Stimulated activated naive B cell treated with anti-CD40 and anti-IgM and Interleukin-4, amounts not matched to agents 10 μg/mL and 1 μg/mL and 100 μg/mL, for 72 hours (primary cell): ENCODE measurements at regions not wholly inside any gene's neighbourhood (a gene's known extent, or its start where the extent isn't known, plus 50 kb on each side); places are given as distances from the start of the nearest gene placed in this dataset.

Experiments
- ATAC-seq, 2 donors: fragments of 150-1000 bp; cut with Tn5 transposase; replicated peaks; 2 replicates each; pipeline ENCODE4 v1.10.0; 2021; ENCODE audit warnings: moderate library complexity in 1 of 2
- DNase-seq: peaks from one replicate; pipeline ENCODE4 v3.0.0; 2021
- H3K27ac Mint-ChIP-seq: one replicate; pipeline ENCODE4 v1.8.0; 2022; ENCODE audit warnings: mild to moderate bottlenecking, mixed read lengths
- H3K27me3 Mint-ChIP-seq, 2 donors: one replicate each; pipeline ENCODE4 v1.8.0; 2022; ENCODE audit warnings: mixed read lengths in 2 of 2
- H3K36me3 Mint-ChIP-seq, 2 donors: one replicate each; pipeline ENCODE4 v1.8.0; 2022; ENCODE audit warnings: mixed read lengths in 2 of 2, mild to moderate bottlenecking in 1 of 2
- H3K4me1 Mint-ChIP-seq, 2 donors: one replicate each; pipeline ENCODE4 v1.8.0; 2022; ENCODE audit warnings: mixed read lengths in 2 of 2, mild to moderate bottlenecking in 1 of 2
- H3K4me3 Mint-ChIP-seq, 2 donors: one replicate each; pipeline ENCODE4 v1.8.0; 2022; ENCODE audit warnings: mild to moderate bottlenecking in 2 of 2, mixed read lengths in 2 of 2, moderate library complexity in 1 of 2
- H3K9me3 Mint-ChIP-seq, 2 donors: one replicate each; pipeline ENCODE4 v1.8.0; 2022; ENCODE audit warnings: mixed read lengths in 2 of 2, mild to moderate bottlenecking in 1 of 2

- Mint-ChIP-seq H3K27me3 (peaks cover 17 to 22% of the 10 kb centered on the region in 2 donors), H3K4me1 (no peaks in the 10 kb centered on the region), H3K9me3 (no peaks in the 10 kb centered on the region), H3K4me3 (no peak overlapping the region), H3K27ac (no peak overlapping the region), H3K36me3 (no peaks in the 10 kb centered on the region)
- DNase-seq: no peak
- ATAC-seq: no peak
Measured at GRCh38 chr2:30078521-30078920, 68.3 kb upstream of the YPEL5 start.

DNA sequence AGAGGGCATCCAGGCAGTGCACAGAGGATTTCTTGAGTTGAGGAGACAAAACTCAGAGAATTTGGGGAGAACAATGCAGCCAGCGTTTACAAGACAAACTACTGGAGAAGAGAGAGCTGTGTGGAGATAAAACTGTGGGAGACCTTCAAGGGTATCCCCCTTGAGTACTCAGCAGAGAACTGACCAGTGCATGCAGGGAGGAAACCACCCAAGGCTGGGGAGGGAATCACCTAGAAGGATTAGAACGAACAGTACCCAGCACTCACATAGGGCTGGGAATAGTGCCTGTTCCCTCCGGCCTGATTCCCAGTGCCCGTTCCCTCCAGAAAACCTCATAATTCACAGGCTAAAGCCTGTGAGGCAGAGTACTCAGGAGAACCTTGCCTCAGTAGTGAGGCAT lies 61.9 kb upstream of the YPEL5 start:
- no peaks in the 10 kb centered on the region for H3K4me1 Mint-ChIP-seq
- no peak overlapping the region for H3K4me3 Mint-ChIP-seq
- H3K36me3 Mint-ChIP-seq: no peaks in the 10 kb centered on the region
- H3K27me3 Mint-ChIP-seq: peaks cover 21 to 23% of the 10 kb centered on the region in 2 donors
- ATAC-seq (no peak), DNase-seq (no peak)
- no peak overlapping the region for H3K27ac Mint-ChIP-seq
- no peaks in the 10 kb centered on the region for H3K9me3 Mint-ChIP-seq

DNA sequence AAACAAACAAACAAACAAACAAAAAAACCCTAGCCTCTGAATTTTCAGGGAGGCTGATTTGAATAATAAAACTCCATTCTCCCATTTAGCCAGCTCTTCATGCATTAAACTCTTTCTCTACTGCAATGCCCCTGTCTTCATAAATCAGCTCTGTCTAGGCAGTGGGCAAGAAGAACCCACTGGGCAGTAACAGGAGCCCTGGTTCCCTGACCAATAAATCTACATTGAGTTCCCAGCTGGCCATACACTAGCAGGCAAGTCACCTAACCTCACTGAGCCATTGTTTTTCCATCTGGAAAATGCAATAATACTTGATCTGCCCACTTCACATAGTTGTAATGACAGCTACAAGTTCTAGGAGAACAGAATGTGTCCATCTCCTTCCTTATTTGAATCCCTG lies 57.6 kb upstream of the YPEL5 start:
- no peak overlapping the region for H3K4me3 Mint-ChIP-seq
- peaks cover 2 to 6% of the 10 kb centered on the region in 2 donors for H3K4me1 Mint-ChIP-seq
- no peak overlapping the region for H3K27ac Mint-ChIP-seq
- ATAC-seq (no peak), DNase-seq (no peak)
- H3K27me3 Mint-ChIP-seq: peaks cover 46 to 49% of the 10 kb centered on the region in 2 donors
- no peaks in the 10 kb centered on the region for H3K36me3 Mint-ChIP-seq
- H3K9me3 Mint-ChIP-seq: no peaks in the 10 kb centered on the region

GRCh38 chr2:30095402-30095801 lies 51.4 kb upstream of the YPEL5 start:
- ATAC-seq (no peak), DNase-seq (no peak)
- Mint-ChIP-seq H3K9me3 (no peaks in the 10 kb centered on the region), H3K4me1 (peaks cover 2 to 6% of the 10 kb centered on the region in 2 donors), H3K4me3 (no peak overlapping the region), H3K27ac (no peak overlapping the region), H3K27me3 (peaks cover 38 to 52% of the 10 kb centered on the region in 2 donors), H3K36me3 (no peaks in the 10 kb centered on the region)

- no peaks in the 10 kb centered on the region for H3K36me3 Mint-ChIP-seq
- no peaks in the 10 kb centered on the region for H3K4me1 Mint-ChIP-seq
- ATAC-seq (no peak), DNase-seq (no peak)
- H3K27ac Mint-ChIP-seq: no peak overlapping the region
- H3K4me3 Mint-ChIP-seq: no peak overlapping the region
- peaks cover 33 to 54% of the 10 kb centered on the region in 2 donors for H3K27me3 Mint-ChIP-seq
- H3K9me3 Mint-ChIP-seq: no peaks in the 10 kb centered on the region
Measured at GRCh38 chr2:30096451-30096850, 50.4 kb upstream of the YPEL5 start.
